Sigmoid colon (tissue), 4 donors: ENCODE measurements at regions not wholly inside any gene's neighbourhood (a gene's known extent, or its start where the extent isn't known, plus 50 kb on each side); places are given as distances from the start of the nearest gene placed in this dataset.
"Not testable (repeated sequence)": the region's sequence is repeated elsewhere in the genome, so short reads cannot be mapped to it uniquely, and the experiment has no call there.

Experiments
- CTCF ChIP-seq, 4 experiments: fragments of 450-650 bp in 3 of 4; fragments of 200-600 bp in 1 of 4; IDR thresholded peaks; one replicate each; pipeline ENCODE4 v1.5.1; 2016 to 2019; ENCODE audit warnings: antibody characterized with exemption in 4 of 4, mild to moderate bottlenecking in 3 of 4, moderate library complexity in 2 of 4
- EP300 ChIP-seq, 4 donors: sonication (generic); formaldehyde crosslinking; IDR thresholded peaks; one replicate each; pipeline ENCODE4 v1.6.1; 2017; ENCODE audit warnings: antibody characterized with exemption in 4 of 4
- POLR2AphosphoS5 ChIP-seq, 4 donors: sonication (generic); formaldehyde crosslinking; IDR thresholded peaks; one replicate each; pipeline ENCODE4 v1.6.1; 2017; ENCODE audit warnings: antibody characterized with exemption in 4 of 4

DNA sequence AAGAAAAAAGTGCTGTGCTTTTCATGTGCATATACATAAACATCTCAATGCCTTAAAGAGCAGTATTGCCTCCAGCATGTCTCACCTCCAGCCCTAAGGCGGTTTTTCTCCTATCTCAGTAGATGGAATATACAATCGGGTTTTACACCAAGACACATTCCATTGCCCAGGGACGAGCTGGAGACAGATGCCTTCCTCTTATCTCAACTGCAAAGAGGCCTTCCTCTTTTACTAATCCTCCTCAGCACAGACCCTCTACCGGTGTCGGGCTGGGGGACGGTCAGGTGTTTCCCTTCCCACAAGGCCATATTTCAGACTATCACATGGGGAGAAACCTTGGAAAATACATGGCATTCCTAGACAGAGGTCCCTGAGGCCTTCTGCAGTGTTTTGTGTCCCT, 385.3 kb downstream of the AMY1C start:
- TF ChIP-seq CTCF, EP300, POLR2AphosphoS5 (IDR thresholded peaks at IDR 0.05): not testable (repeated sequence)
